Activated T-helper 17 cell treated with anti-CD3 and anti-CD28 coated beads, Interleukin-2, amount 50 U/mL, for 72 hours (primary cell): ENCODE measurements at regions not wholly inside any gene's neighbourhood (a gene's known extent, or its start where the extent isn't known, plus 50 kb on each side); places are given as distances from the start of the nearest gene placed in this dataset.
"Not testable (repeated sequence)": the region's sequence is repeated elsewhere in the genome, so short reads cannot be mapped to it uniquely, and the experiment has no call there.

ENCODE experiments used
- ATAC-seq: fragments of 150-1000 bp; cut with Tn5 transposase; replicated peaks from 2 replicates; pipeline ENCODE4 v1.10.0; 2021; ENCODE audit warnings: mild to moderate bottlenecking, moderate library complexity
- H3K27ac Mint-ChIP-seq: one replicate; pipeline ENCODE4 v1.8.0; 2022; ENCODE audit warnings: mixed read lengths
- H3K27me3 Mint-ChIP-seq: one replicate; pipeline ENCODE4 v1.8.0; 2022; ENCODE audit warnings: mixed read lengths
- H3K36me3 Mint-ChIP-seq: one replicate; pipeline ENCODE4 v1.8.0; 2022; ENCODE audit warnings: low read depth, mild to moderate bottlenecking, mixed read lengths
- H3K4me1 Mint-ChIP-seq: one replicate; pipeline ENCODE4 v1.8.0; 2022; ENCODE audit warnings: mixed read lengths
- H3K4me3 Mint-ChIP-seq: one replicate; pipeline ENCODE4 v1.8.0; 2022; ENCODE audit warnings: mild to moderate bottlenecking, mixed read lengths
- H3K9me3 Mint-ChIP-seq: one replicate; pipeline ENCODE4 v1.8.0; 2022; ENCODE audit warnings: mixed read lengths

- not testable (repeated sequence) for H3K27me3 Mint-ChIP-seq, H3K9me3 Mint-ChIP-seq, ATAC-seq, H3K4me1 Mint-ChIP-seq, H3K36me3 Mint-ChIP-seq, H3K27ac Mint-ChIP-seq, H3K4me3 Mint-ChIP-seq
These were observed 227.0 kb downstream of the SHCBP1 start for GRCh38 chr16:46394149-46394548.

GRCh38 chr16:46392930-46393722 lies 228.1 kb downstream of the SHCBP1 start:
- not testable (repeated sequence) for ATAC-seq, H3K27me3 Mint-ChIP-seq, H3K9me3 Mint-ChIP-seq, H3K36me3 Mint-ChIP-seq, H3K4me1 Mint-ChIP-seq, H3K27ac Mint-ChIP-seq, H3K4me3 Mint-ChIP-seq

GRCh38 chr16:46390660-46391462 lies 230.3 kb downstream of the SHCBP1 start:
- peak; percentile 5 for ATAC-seq
- not testable (repeated sequence) for H3K4me1 Mint-ChIP-seq, H3K9me3 Mint-ChIP-seq, H3K27me3 Mint-ChIP-seq, H3K27ac Mint-ChIP-seq, H3K36me3 Mint-ChIP-seq, H3K4me3 Mint-ChIP-seq

- not testable (repeated sequence) for H3K4me3 Mint-ChIP-seq, H3K9me3 Mint-ChIP-seq, H3K4me1 Mint-ChIP-seq, H3K27ac Mint-ChIP-seq, ATAC-seq, H3K36me3 Mint-ChIP-seq, H3K27me3 Mint-ChIP-seq
These were observed 231.6 kb downstream of the SHCBP1 start for GRCh38 chr16:46389561-46390041.

GRCh38 chr16:46388939-46389491 lies 232.2 kb downstream of the SHCBP1 start:
- H3K27ac Mint-ChIP-seq, H3K4me3 Mint-ChIP-seq, H3K9me3 Mint-ChIP-seq, H3K4me1 Mint-ChIP-seq, H3K36me3 Mint-ChIP-seq, ATAC-seq, H3K27me3 Mint-ChIP-seq: not testable (repeated sequence)

- not testable (repeated sequence) for ATAC-seq, H3K4me3 Mint-ChIP-seq, H3K27me3 Mint-ChIP-seq, H3K9me3 Mint-ChIP-seq, H3K4me1 Mint-ChIP-seq, H3K36me3 Mint-ChIP-seq, H3K27ac Mint-ChIP-seq
These were observed 232.8 kb downstream of the SHCBP1 start for GRCh38 chr16:46388354-46388753.

GRCh38 chr16:46387720-46388119 lies 233.5 kb downstream of the SHCBP1 start:
- H3K36me3 Mint-ChIP-seq, H3K27ac Mint-ChIP-seq, H3K4me1 Mint-ChIP-seq, H3K4me3 Mint-ChIP-seq, H3K9me3 Mint-ChIP-seq, H3K27me3 Mint-ChIP-seq: not testable (repeated sequence)
- ATAC-seq, result peak; percentile 2

GRCh38 chr16:46386805-46387620 lies 234.2 kb downstream of the SHCBP1 start:
- not testable (repeated sequence) for H3K27ac Mint-ChIP-seq, H3K27me3 Mint-ChIP-seq, H3K36me3 Mint-ChIP-seq, H3K9me3 Mint-ChIP-seq, H3K4me1 Mint-ChIP-seq, H3K4me3 Mint-ChIP-seq
- peak; percentile 3 for ATAC-seq

- H3K27me3 Mint-ChIP-seq, H3K9me3 Mint-ChIP-seq, H3K27ac Mint-ChIP-seq, H3K4me3 Mint-ChIP-seq, H3K4me1 Mint-ChIP-seq, H3K36me3 Mint-ChIP-seq, ATAC-seq: not testable (repeated sequence)
These were observed 234.9 kb downstream of the SHCBP1 start for GRCh38 chr16:46386110-46386771.

GRCh38 chr16:46384285-46385061 lies 236.7 kb downstream of the SHCBP1 start:
- H3K36me3 Mint-ChIP-seq, ATAC-seq, H3K9me3 Mint-ChIP-seq, H3K27me3 Mint-ChIP-seq, H3K4me3 Mint-ChIP-seq, H3K4me1 Mint-ChIP-seq, H3K27ac Mint-ChIP-seq: not testable (repeated sequence)

GRCh38 chr16:46383581-46383980 lies 237.6 kb downstream of the SHCBP1 start:
- not testable (repeated sequence) for H3K4me1 Mint-ChIP-seq, H3K9me3 Mint-ChIP-seq, H3K4me3 Mint-ChIP-seq, H3K36me3 Mint-ChIP-seq, H3K27ac Mint-ChIP-seq, ATAC-seq, H3K27me3 Mint-ChIP-seq

GRCh38 chr16:46382791-46383541 lies 238.2 kb downstream of the SHCBP1 start:
- H3K4me1 Mint-ChIP-seq, H3K36me3 Mint-ChIP-seq, H3K27me3 Mint-ChIP-seq, H3K9me3 Mint-ChIP-seq, ATAC-seq, H3K27ac Mint-ChIP-seq, H3K4me3 Mint-ChIP-seq: not testable (repeated sequence)

GRCh38 chr16:46382079-46382478 lies 239.1 kb downstream of the SHCBP1 start:
- not testable (repeated sequence) for ATAC-seq, H3K4me1 Mint-ChIP-seq, H3K4me3 Mint-ChIP-seq, H3K9me3 Mint-ChIP-seq, H3K36me3 Mint-ChIP-seq, H3K27me3 Mint-ChIP-seq, H3K27ac Mint-ChIP-seq
